Right lobe of liver (tissue), 6 donors: ENCODE measurements at regions not wholly inside any gene's neighbourhood (a gene's known extent, or its start where the extent isn't known, plus 50 kb on each side); places are given as distances from the start of the nearest gene placed in this dataset.

Experiments
- ATAC-seq, 4 donors: fragments of 200-7000 bp; cut with Tn5 transposase; one replicate each; pipeline ENCODE4 v1.9.1; 2020; ENCODE audit warnings: mild to moderate bottlenecking in 4 of 4, moderate library complexity in 4 of 4
- DNase-seq, 3 donors: peaks; one replicate each; pipeline ENCODE4 v3.0.0-alpha.2; 2020
- H3K27ac ChIP-seq, 3 donors: fragments of 200-600 bp; one replicate each; pipeline ENCODE4 v1.8.0; 2022
- H3K27me3 ChIP-seq, 2 donors: fragments of 200-600 bp; one replicate each; pipeline ENCODE4 v1.8.0; 2022
- H3K36me3 ChIP-seq, 4 donors: fragments of 200-600 bp; sonication (generic) in 1 of 4; one replicate each; pipeline versions ENCODE4 v1.5.1 to v1.8.0; 2017 to 2022; ENCODE audit warnings: control low read depth in 1 of 4
- H3K4me1 ChIP-seq, 4 donors: fragments of 200-600 bp; sonication (generic) in 1 of 4; one replicate each; pipeline versions ENCODE4 v1.5.1 to v1.8.0; 2017 to 2022; ENCODE audit warnings: control low read depth in 1 of 4
- H3K4me3 ChIP-seq, 3 donors: fragments of 200-600 bp; one replicate each; pipeline ENCODE4 v1.8.0; 2022
- H3K9me3 ChIP-seq, 4 donors: fragments of 200-600 bp; sonication (generic) in 1 of 4; one replicate each; pipeline versions ENCODE4 v1.5.1 to v1.8.0; 2017 to 2022; ENCODE audit warnings: control low read depth in 1 of 4
- POLR2A ChIP-seq: fragments of 450-650 bp; IDR thresholded peaks from one replicate; pipeline ENCODE4 v1.6.1; 2017; ENCODE audit warnings: antibody characterized with exemption, mild to moderate bottlenecking
- WGBS: methylation state at CpG from one replicate; pipeline ENCODE4 v1.1.6; 2018; ENCODE audit warnings: low coverage, low lambda C conversion rate; ENCODE audit not compliant: insufficient coverage; ENCODE audit errors: missing lambda C conversion rate; 5-methylcytosine and 5-hydroxymethylcytosine counted together
- intact Hi-C, 2 donors: fragments of 100-400 bp; cut with DNase I; formaldehyde crosslinking; loops; one replicate each; pipeline versions ENCODE4 v1.11.2 to v1.14.1; 2022
- TF ChIP-seq, protein P1 (sequence below), 4 donors: fragments of 200-600 bp in 3 of 4; fragments of 450-650 bp in 1 of 4; IDR thresholded peaks; one replicate each; pipeline versions ENCODE4 v1.5.1 to v1.8.0; 2016 to 2022; ENCODE audit warnings: antibody characterized with exemption in 4 of 4, mild to moderate bottlenecking in 2 of 4
- donor health status: DM: no; HTN: yes; CAD: no.
- donor health status: DM: no; HTN: no; CAD: no.
- donor health status: DM: no; HTN: no; CAD: no.
- donor health status: DM: no; HTN: yes; CAD: no.
- donor health status: DM: no; HTN: yes; CAD: no.

DNA sequence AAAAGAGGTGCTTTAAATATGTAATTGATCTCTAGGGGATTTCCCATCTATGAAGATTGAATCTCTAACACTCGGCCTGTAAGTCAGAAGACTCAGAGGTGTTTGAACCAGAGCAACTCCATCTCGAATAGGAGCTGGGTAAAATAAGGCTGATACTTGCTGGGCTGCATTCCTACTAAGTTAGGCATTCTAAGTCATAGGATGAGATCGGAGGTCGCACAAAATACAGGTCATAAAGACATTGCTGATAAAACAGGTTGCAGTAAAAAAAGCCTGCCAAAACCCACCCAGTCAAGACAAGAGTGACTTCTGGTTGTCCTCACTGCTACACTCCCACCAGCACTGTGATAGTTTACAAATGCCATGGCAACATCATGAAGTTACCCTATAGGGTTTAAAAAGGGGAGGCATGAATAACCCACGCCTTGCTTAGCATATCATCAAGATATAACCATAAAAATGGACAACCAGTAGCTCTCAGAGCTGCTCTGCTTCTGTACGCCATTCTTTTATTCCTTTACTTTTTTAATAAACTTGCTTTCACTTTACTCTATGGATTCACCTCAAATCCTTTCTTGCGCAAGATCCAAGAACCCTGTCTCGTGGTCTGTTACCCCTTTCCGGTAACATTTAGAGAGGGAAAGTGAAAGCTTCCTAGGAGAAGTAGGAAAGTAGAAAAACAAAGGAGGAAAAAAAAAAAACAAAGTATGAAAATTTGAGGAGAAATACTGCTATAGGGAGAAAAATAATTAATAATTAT, 129.7 kb upstream of the PHACTR1 start:
- Histone ChIP-seq H3K4me3 (no peak overlapping the region), H3K9me3 (no peaks in the 10 kb centered on the region), H3K27me3 (no peaks in the 10 kb centered on the region), H3K27ac (no peak overlapping the region), H3K36me3 (no peaks in the 10 kb centered on the region), H3K4me1 (no peaks in the 10 kb centered on the region)
- TF ChIP-seq, protein P1, sequence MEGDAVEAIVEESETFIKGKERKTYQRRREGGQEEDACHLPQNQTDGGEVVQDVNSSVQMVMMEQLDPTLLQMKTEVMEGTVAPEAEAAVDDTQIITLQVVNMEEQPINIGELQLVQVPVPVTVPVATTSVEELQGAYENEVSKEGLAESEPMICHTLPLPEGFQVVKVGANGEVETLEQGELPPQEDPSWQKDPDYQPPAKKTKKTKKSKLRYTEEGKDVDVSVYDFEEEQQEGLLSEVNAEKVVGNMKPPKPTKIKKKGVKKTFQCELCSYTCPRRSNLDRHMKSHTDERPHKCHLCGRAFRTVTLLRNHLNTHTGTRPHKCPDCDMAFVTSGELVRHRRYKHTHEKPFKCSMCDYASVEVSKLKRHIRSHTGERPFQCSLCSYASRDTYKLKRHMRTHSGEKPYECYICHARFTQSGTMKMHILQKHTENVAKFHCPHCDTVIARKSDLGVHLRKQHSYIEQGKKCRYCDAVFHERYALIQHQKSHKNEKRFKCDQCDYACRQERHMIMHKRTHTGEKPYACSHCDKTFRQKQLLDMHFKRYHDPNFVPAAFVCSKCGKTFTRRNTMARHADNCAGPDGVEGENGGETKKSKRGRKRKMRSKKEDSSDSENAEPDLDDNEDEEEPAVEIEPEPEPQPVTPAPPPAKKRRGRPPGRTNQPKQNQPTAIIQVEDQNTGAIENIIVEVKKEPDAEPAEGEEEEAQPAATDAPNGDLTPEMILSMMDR (IDR thresholded peaks at IDR 0.05), result no peak
- TF ChIP-seq POLR2A, result no peak
- WGBS, result 70% methylated on average over 9 of the region's 9 CpGs
- intact Hi-C loops, result no loop called here
- DNase-seq (no peak), ATAC-seq (no peak)

DNA sequence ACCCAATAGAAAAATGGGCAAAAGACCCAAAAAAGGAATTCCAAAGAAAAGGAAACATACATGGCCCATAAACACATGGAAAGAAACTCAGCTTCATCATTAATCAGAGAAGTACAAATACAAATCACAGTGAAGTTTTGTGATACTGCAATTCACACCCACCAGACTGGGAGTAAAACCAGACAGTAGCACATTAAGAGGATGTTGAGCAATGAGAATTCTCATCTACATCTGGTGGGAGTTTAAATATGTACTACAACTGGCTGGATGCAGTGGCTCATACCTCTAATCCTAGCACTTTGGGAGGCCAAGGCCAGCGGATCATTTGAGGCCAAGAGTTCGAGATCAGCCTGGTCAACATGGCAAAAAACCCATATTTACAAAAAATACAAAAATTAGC, 125.7 kb upstream of the PHACTR1 start:
- Histone ChIP-seq H3K4me3 (no peak overlapping the region), H3K9me3 (no peaks in the 10 kb centered on the region), H3K27ac (no peak overlapping the region), H3K4me1 (no peaks in the 10 kb centered on the region), H3K27me3 (no peaks in the 10 kb centered on the region), H3K36me3 (no peaks in the 10 kb centered on the region)
- ATAC-seq, result no peak
- intact Hi-C loops, result no loop called here
- WGBS, result 95% methylated on average over 2 of the region's 2 CpGs
- TF ChIP-seq POLR2A, result no peak
- TF ChIP-seq, protein P1 (IDR thresholded peaks at IDR 0.05), result no peak
- no peak for DNase-seq

GRCh38 chr6:12592634-12593033, 123.9 kb upstream of the PHACTR1 start:
- WGBS, result 93% methylated on average over 4 of the region's 4 CpGs
- Histone ChIP-seq H3K27ac (no peak overlapping the region), H3K4me1 (no peaks in the 10 kb centered on the region), H3K9me3 (no peaks in the 10 kb centered on the region), H3K4me3 (no peak overlapping the region), H3K27me3 (no peaks in the 10 kb centered on the region), H3K36me3 (no peaks in the 10 kb centered on the region)
- no peak for DNase-seq
- ATAC-seq, result no peak
- TF ChIP-seq POLR2A, result no peak
- TF ChIP-seq, protein P1 (IDR thresholded peaks at IDR 0.05), result no peak
- intact Hi-C loops, result no loop called here

GRCh38 chr6:12593771-12594529, 122.6 kb upstream of the PHACTR1 start:
- TF ChIP-seq POLR2A, result no peak
- TF ChIP-seq, protein P1 (IDR thresholded peaks at IDR 0.05), result no peak
- Histone ChIP-seq H3K27me3 (no peaks in the 10 kb centered on the region), H3K36me3 (no peaks in the 10 kb centered on the region), H3K4me1 (no peaks in the 10 kb centered on the region), H3K9me3 (no peaks in the 10 kb centered on the region), H3K4me3 (no peak overlapping the region), H3K27ac (no peak overlapping the region)
- intact Hi-C loops, result no loop called here
- peak in 3 of 4 donors; percentile 36 to 56 (median 40) for ATAC-seq
- WGBS, result 47% methylated on average over 10 of the region's 12 CpGs
- no peak for DNase-seq
